CD8-positive, alpha-beta memory T cell (primary cell): ENCODE measurements at regions not wholly inside any gene's neighbourhood (a gene's known extent, or its start where the extent isn't known, plus 50 kb on each side); places are given as distances from the start of the nearest gene placed in this dataset.

ENCODE experiments used
- CTCF ChIA-PET: fragments of 350-600 bp; sonication (Branson Sonifier 250); formaldehyde crosslinking; loops from one replicate; lab custom pipeline; 2021; ENCODE audit warnings: antibody characterized with exemption; lab: Charles Lee
- POLR2A ChIA-PET: fragments of 350-600 bp; sonication (Branson Sonifier 250); formaldehyde crosslinking; loops from one replicate; lab custom pipeline; 2021; ENCODE audit warnings: antibody characterized with exemption; lab: Charles Lee
- DNase-seq, 5 donors: peaks; one replicate each; pipeline versions ENCODE4 v3.0.0 to v3.0.0-alpha.2; 2020 to 2022; ENCODE audit warnings: mixed read lengths in 1 of 5
- H3K27ac ChIP-seq: one replicate; pipeline ENCODE4 v1.7.0; 2013; ENCODE audit warnings: low read depth, mild to moderate bottlenecking, low read length, moderate library complexity
- H3K27me3 ChIP-seq: 2 replicates; pipeline ENCODE4 v1.7.0; 2013; ENCODE audit warnings: low read length, mild to moderate bottlenecking; ENCODE audit not compliant: insufficient read depth, poor library complexity, severe bottlenecking
- H3K36me3 ChIP-seq: 2 replicates; pipeline ENCODE4 v1.7.0; 2013; ENCODE audit warnings: mild to moderate bottlenecking, low read length, moderate library complexity; ENCODE audit not compliant: insufficient read depth
- H3K4me1 ChIP-seq: 2 replicates; pipeline ENCODE4 v1.7.0; 2013; ENCODE audit warnings: mild to moderate bottlenecking, low read length, moderate library complexity; ENCODE audit not compliant: insufficient read depth
- H3K4me3 ChIP-seq: 2 replicates; pipeline ENCODE4 v1.7.0; 2013; ENCODE audit warnings: mild to moderate bottlenecking, low read length
- H3K9me3 ChIP-seq: 2 replicates; pipeline ENCODE4 v1.7.0; 2013; ENCODE audit warnings: mild to moderate bottlenecking, low read length
- H3K27ac Mint-ChIP-seq, 8 donors: one replicate each; pipeline ENCODE4 v1.8.0; 2020 to 2021; ENCODE audit warnings: mixed read lengths in 8 of 8, mild to moderate bottlenecking in 6 of 8, inconsistent platforms in 3 of 8, moderate library complexity in 3 of 8
- H3K27me3 Mint-ChIP-seq, 2 donors: one replicate each; pipeline ENCODE4 v1.8.0; 2020 to 2021; ENCODE audit warnings: mixed read lengths in 2 of 2, mild to moderate bottlenecking in 1 of 2, moderate library complexity in 1 of 2
- H3K36me3 Mint-ChIP-seq, 3 donors: one replicate each; pipeline ENCODE4 v1.8.0; 2020 to 2021; ENCODE audit warnings: mixed read lengths in 3 of 3, inconsistent platforms in 1 of 3, mild to moderate bottlenecking in 1 of 3
- H3K4me1 Mint-ChIP-seq, 3 donors: one replicate each; pipeline ENCODE4 v1.8.0; 2020 to 2021; ENCODE audit warnings: mixed read lengths in 3 of 3, inconsistent platforms in 1 of 3, mild to moderate bottlenecking in 1 of 3
- H3K4me3 Mint-ChIP-seq, 7 donors: one replicate each; pipeline ENCODE4 v1.8.0; 2020 to 2021; ENCODE audit warnings: mixed read lengths in 7 of 7, mild to moderate bottlenecking in 6 of 7, moderate library complexity in 4 of 7, inconsistent platforms in 2 of 7
- H3K9me3 Mint-ChIP-seq, 5 donors: one replicate each; pipeline ENCODE4 v1.8.0; 2020 to 2022; ENCODE audit warnings: mixed read lengths in 5 of 5, mild to moderate bottlenecking in 3 of 5, moderate library complexity in 2 of 5, inconsistent platforms in 1 of 5

DNA sequence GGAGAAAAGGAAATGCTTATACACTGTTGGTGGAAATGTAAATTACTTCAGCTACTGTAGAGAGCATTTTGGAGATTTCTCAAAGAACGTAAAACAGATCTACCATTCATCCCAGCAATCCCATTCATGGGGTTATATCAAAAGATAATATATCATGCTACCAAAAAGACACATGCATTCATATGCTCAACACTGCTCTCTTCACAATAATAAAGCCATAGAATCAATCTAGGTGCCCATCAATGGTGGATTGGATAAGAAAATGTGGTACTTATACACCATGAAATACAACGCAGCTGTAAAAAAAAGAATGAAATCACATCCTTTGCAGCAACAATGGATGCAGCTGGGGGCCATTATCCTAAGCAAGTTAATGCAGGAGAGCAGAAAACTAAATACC lies 1487.7 kb upstream of the SEL1L start:
- no peak overlapping the region for H3K4me3 ChIP-seq
- no peaks in the 10 kb centered on the region for H3K27me3 Mint-ChIP-seq
- H3K4me1 ChIP-seq: no peaks in the 10 kb centered on the region
- H3K27ac ChIP-seq: no peak overlapping the region
- H3K36me3 ChIP-seq: no peaks in the 10 kb centered on the region
- H3K9me3 Mint-ChIP-seq: peaks cover 10 to 43% (median 21%) of the 10 kb centered on the region in 5 donors
- H3K27ac Mint-ChIP-seq: no peak overlapping the region
- no peak for DNase-seq
- H3K36me3 Mint-ChIP-seq: no peaks in the 10 kb centered on the region
- H3K4me3 Mint-ChIP-seq: no peak overlapping the region
- no peaks in the 10 kb centered on the region for H3K4me1 Mint-ChIP-seq
- no peaks in the 10 kb centered on the region for H3K9me3 ChIP-seq
- POLR2A ChIA-PET: no interaction called here
- CTCF ChIA-PET: no interaction called here
- H3K27me3 ChIP-seq: no peaks in the 10 kb centered on the region

DNA sequence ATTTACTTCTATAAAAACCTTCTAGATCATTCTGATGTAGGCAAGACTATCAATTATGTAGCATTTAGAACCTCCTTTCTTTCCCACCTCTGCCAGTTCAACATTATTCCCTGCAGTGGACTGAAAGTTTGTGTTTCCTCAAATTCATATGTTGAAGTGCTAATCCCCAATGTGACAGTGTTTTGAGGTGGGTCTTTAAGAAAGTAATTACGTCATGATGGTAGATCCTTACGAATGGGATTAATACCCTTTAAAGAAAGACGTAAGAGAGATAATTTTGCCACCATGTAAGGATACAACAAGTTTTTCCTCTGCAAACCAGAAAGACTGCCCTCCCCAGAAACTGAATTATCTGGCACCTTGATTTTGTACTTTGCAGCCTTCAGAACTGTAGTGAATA lies 1489.7 kb upstream of the SEL1L start:
- CTCF ChIA-PET: no interaction called here
- H3K27ac Mint-ChIP-seq: no peak overlapping the region
- H3K9me3 ChIP-seq: no peaks in the 10 kb centered on the region
- H3K4me3 Mint-ChIP-seq: no peak overlapping the region
- H3K27me3 ChIP-seq: no peaks in the 10 kb centered on the region
- H3K4me3 ChIP-seq: no peak overlapping the region
- H3K36me3 ChIP-seq: no peaks in the 10 kb centered on the region
- H3K9me3 Mint-ChIP-seq: peaks cover 7 to 53% (median 20%) of the 10 kb centered on the region in 5 donors
- H3K4me1 ChIP-seq: no peaks in the 10 kb centered on the region
- no peaks in the 10 kb centered on the region for H3K4me1 Mint-ChIP-seq
- DNase-seq: no peak
- no peak overlapping the region for H3K27ac ChIP-seq
- H3K36me3 Mint-ChIP-seq: no peaks in the 10 kb centered on the region
- H3K27me3 Mint-ChIP-seq: no peaks in the 10 kb centered on the region
- POLR2A ChIA-PET: no interaction called here

DNA sequence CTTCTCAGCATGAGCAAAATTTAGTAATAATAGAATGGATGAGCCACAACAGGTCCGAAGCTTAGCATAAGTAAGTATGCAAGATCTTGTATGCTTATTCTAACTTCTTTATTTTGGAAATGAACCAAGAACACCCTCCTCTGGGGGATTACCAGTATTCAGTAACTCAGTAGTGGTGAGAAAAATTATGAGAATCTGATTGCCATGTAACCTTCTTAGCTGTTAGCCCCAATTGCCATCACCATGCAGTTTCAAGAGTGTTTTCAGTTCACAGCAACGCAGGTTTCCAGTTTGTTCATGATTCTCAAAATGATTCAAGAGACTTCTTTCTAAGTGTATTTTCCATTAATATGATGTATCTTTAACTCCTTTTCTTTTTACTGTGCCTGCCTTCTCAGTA lies 1507.6 kb upstream of the SEL1L start:
- no peaks in the 10 kb centered on the region for H3K27me3 ChIP-seq
- no peaks in the 10 kb centered on the region for H3K4me1 ChIP-seq
- CTCF ChIA-PET: no interaction called here
- Mint-ChIP-seq H3K4me3 (no peak overlapping the region), H3K27ac (no peak overlapping the region), H3K4me1 (no peaks in the 10 kb centered on the region), H3K36me3 (no peaks in the 10 kb centered on the region), H3K9me3 (peaks cover 3 to 20% (median 18%) of the 10 kb centered on the region in 5 donors), H3K27me3 (no peaks in the 10 kb centered on the region)
- peaks cover 4% of the 10 kb centered on the region for H3K9me3 ChIP-seq
- no peak overlapping the region for H3K4me3 ChIP-seq
- POLR2A ChIA-PET: no interaction called here
- DNase-seq: no peak
- H3K27ac ChIP-seq: no peak overlapping the region
- no peaks in the 10 kb centered on the region for H3K36me3 ChIP-seq

DNA sequence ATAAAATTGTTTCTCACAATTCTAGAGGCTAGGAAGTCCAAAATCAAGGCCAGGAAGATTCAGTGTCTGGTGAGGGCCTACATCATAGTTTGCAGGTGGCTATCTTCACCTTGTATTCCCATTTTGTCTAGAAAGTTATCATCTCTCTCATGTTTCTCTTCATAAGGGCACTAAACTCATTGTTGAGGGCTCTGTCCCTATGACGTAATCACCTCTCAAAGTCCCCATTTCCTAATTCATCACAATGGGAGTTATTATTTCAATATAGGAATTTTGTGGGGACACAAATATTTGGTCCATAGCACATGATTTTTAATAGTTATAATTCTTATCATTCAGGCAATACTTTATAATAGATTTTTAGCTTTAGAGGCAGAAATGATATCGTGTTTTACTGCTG lies 1509.2 kb upstream of the SEL1L start:
- POLR2A ChIA-PET: no interaction called here
- CTCF ChIA-PET: no interaction called here
- H3K27me3 Mint-ChIP-seq: no peaks in the 10 kb centered on the region
- Histone ChIP-seq H3K36me3 (no peaks in the 10 kb centered on the region), H3K4me3 (no peak overlapping the region), H3K27me3 (no peaks in the 10 kb centered on the region), H3K27ac (no peak overlapping the region), H3K9me3 (peaks cover 4% of the 10 kb centered on the region), H3K4me1 (no peaks in the 10 kb centered on the region)
- H3K9me3 Mint-ChIP-seq: peaks cover 4 to 26% (median 13%) of the 10 kb centered on the region in 5 donors
- no peak for DNase-seq
- no peaks in the 10 kb centered on the region for H3K4me1 Mint-ChIP-seq
- no peak overlapping the region for H3K27ac Mint-ChIP-seq
- no peaks in the 10 kb centered on the region for H3K36me3 Mint-ChIP-seq
- no peak overlapping the region for H3K4me3 Mint-ChIP-seq

DNA sequence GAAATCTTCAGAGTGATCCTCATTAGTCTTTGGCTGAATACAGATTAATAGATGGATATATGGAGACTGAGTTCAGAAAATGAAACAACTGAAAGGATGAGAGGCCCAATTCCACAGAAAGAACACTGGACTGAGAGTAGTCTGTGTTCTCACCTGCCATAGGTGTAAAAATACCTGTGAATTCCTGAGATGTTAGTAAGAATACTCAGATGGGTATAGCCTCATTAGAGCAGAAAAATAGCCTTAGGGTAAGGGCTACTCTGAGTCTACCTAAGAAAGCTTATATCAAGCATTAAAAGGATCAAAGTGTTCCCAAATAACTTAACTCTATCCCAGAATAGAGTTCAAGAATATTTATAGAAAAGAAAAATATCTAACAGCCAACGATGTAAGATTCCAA lies 1510.3 kb upstream of the SEL1L start:
- DNase-seq: no peak
- Mint-ChIP-seq H3K4me3 (no peak overlapping the region), H3K27me3 (no peaks in the 10 kb centered on the region), H3K4me1 (no peaks in the 10 kb centered on the region), H3K36me3 (no peaks in the 10 kb centered on the region), H3K9me3 (peaks cover 3 to 29% (median 11%) of the 10 kb centered on the region in 5 donors), H3K27ac (no peak overlapping the region)
- CTCF ChIA-PET: no interaction called here
- no peak overlapping the region for H3K4me3 ChIP-seq
- no peak overlapping the region for H3K27ac ChIP-seq
- POLR2A ChIA-PET: no interaction called here
- no peaks in the 10 kb centered on the region for H3K36me3 ChIP-seq
- H3K4me1 ChIP-seq: no peaks in the 10 kb centered on the region
- H3K27me3 ChIP-seq: no peaks in the 10 kb centered on the region
- peaks cover 4% of the 10 kb centered on the region for H3K9me3 ChIP-seq

DNA sequence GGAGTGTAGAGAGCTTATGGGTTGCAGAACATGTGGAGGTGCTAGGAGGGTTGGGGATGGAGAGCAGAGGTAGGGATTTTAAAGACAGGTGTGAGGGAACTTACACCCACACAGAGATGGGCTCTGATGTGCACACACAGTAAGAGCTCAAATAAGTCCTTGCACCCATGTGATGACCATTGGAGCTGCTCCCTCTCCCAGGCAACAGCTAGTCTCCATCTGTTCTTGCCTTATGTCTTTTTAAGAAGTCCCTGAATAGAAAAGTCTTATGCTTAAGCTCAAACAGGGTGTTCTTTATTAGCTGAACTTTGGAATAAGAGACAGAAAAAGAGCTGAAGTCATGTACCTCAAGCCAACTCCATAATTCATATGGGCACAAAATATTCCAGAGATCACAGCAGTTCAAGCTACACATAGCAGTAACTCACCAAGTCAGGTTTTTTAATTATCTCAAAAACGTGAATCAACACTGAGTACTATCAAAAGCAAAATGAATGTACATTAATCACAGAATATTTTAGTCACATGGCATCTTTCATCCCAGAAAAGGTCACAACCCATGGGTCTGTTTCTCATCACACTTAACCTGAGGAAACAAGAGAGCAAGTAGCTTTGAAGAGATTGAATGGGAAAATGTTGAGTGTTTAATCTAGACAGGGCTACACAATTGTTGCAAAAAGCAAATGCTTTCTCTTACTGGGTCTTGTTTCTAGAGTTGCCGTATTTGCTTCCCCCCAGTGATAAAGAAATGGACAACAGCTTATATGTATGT lies 1513.6 kb upstream of the SEL1L start:
- no peak overlapping the region for H3K27ac ChIP-seq
- H3K4me3 ChIP-seq: no peak overlapping the region
- H3K27me3 ChIP-seq: no peaks in the 10 kb centered on the region
- no peaks in the 10 kb centered on the region for H3K36me3 ChIP-seq
- Mint-ChIP-seq H3K9me3 (peaks cover 6 to 25% (median 7%) of the 10 kb centered on the region in 5 donors), H3K4me1 (no peaks in the 10 kb centered on the region), H3K4me3 (no peak overlapping the region), H3K27ac (no peak overlapping the region), H3K27me3 (no peaks in the 10 kb centered on the region), H3K36me3 (no peaks in the 10 kb centered on the region)
- no peak for DNase-seq
- ChIA-PET POLR2A (no interaction called here), CTCF (no interaction called here)
- no peaks in the 10 kb centered on the region for H3K9me3 ChIP-seq
- H3K4me1 ChIP-seq: no peaks in the 10 kb centered on the region

DNA sequence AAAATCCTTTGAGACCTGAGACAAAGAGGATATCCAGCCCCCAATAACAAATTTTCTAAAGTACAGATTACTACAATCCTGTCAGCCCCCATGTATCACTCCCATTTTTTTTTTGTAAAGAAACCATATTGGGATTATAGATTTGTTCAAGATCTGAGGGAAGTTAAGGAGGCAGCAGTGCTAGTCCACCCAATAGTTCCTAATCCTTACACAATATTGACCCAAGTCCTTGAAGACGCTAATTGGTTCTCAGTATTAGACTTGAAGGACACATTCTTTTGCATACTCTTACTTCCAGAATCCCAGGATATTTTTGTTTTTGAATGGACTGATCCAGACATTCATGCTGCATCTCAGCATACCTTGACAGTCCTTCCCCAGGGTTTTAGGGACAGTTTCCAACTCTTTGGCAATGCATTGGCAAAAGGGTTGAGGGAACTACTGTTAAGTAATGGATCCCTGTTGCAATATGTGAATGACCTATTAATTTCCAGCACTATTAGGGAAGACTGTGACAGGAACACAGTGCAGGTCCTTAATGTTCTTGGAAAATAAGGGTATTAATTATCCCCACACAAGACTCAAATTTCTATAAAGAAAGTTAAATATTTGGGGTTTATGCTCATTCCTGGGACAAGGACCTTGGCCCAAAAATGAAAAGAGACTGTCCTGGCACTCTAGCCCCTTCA lies 1519.5 kb upstream of the SEL1L start:
- no peaks in the 10 kb centered on the region for H3K27me3 ChIP-seq
- Mint-ChIP-seq H3K36me3 (no peaks in the 10 kb centered on the region), H3K27ac (no peak overlapping the region), H3K4me1 (no peaks in the 10 kb centered on the region), H3K27me3 (no peaks in the 10 kb centered on the region), H3K4me3 (no peak overlapping the region), H3K9me3 (peaks cover 3 to 27% (median 17%) of the 10 kb centered on the region in 5 donors)
- ChIA-PET POLR2A (no interaction called here), CTCF (no interaction called here)
- no peak for DNase-seq
- no peak overlapping the region for H3K27ac ChIP-seq
- no peak overlapping the region for H3K4me3 ChIP-seq
- H3K4me1 ChIP-seq: no peaks in the 10 kb centered on the region
- no peaks in the 10 kb centered on the region for H3K9me3 ChIP-seq
- H3K36me3 ChIP-seq: no peaks in the 10 kb centered on the region

DNA sequence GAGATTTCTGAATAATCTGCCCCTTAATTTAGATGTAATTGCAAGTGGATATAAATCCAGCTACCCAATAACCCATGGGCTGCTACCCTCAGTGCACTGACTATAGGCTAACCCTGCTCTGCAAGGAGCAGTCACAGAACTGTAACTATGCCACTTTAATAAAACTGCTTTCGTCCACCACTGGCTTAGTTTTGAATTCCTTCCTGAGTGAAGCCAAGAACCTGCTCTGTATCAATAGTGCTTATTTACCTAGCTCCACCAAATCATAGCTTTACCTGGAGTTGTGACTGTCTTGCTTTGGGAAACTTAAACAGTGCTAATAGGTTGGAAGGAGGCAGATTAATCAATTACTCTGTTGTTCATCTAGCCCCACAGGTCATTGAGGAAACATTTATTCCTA lies 1524.4 kb upstream of the SEL1L start:
- Mint-ChIP-seq H3K27ac (no peak overlapping the region), H3K4me3 (no peak overlapping the region), H3K36me3 (no peaks in the 10 kb centered on the region), H3K27me3 (no peaks in the 10 kb centered on the region), H3K9me3 (peaks cover 5 to 40% (median 12%) of the 10 kb centered on the region in 5 donors), H3K4me1 (no peaks in the 10 kb centered on the region)
- no peaks in the 10 kb centered on the region for H3K4me1 ChIP-seq
- H3K4me3 ChIP-seq: no peak overlapping the region
- no peak for DNase-seq
- H3K36me3 ChIP-seq: no peaks in the 10 kb centered on the region
- no peaks in the 10 kb centered on the region for H3K27me3 ChIP-seq
- ChIA-PET CTCF (no interaction called here), POLR2A (no interaction called here)
- H3K27ac ChIP-seq: no peak overlapping the region
- H3K9me3 ChIP-seq: no peaks in the 10 kb centered on the region
